Endothelial cell of umbilical vein (primary cell): ENCODE measurements at regions not wholly inside any gene's neighbourhood (a gene's known extent, or its start where the extent isn't known, plus 50 kb on each side); places are given as distances from the start of the nearest gene placed in this dataset.

Experiments
- CTCF ChIP-seq, 2 donors: IDR thresholded peaks; 1 replicate in 1 of 2; 2 replicates in 1 of 2; pipeline ENCODE4 v1.5.1; 2011; ENCODE audit warnings: low read length in 2 of 2, mild to moderate bottlenecking in 2 of 2, moderate library complexity in 2 of 2, control low read depth in 1 of 2, inconsistent platforms in 1 of 2, low read depth in 1 of 2; ENCODE audit not compliant: insufficient read depth in 1 of 2; ENCODE audit errors: extremely low read depth in 1 of 2
- EZH2 ChIP-seq: IDR thresholded peaks from 2 replicates; pipeline ENCODE4 v1.6.1; 2012; ENCODE audit warnings: borderline replicate concordance, low read depth, mild to moderate bottlenecking, moderate library complexity, low read length, inconsistent platforms; ENCODE audit not compliant: severe bottlenecking
- GATA2 ChIP-seq: IDR thresholded peaks from 2 replicates; pipeline ENCODE4 v1.7.0; 2011; ENCODE audit warnings: low read depth, mild to moderate bottlenecking, moderate library complexity, mixed read lengths, low read length; ENCODE audit not compliant: insufficient read length, insufficient read depth
- MAX ChIP-seq: IDR thresholded peaks from 2 replicates; pipeline ENCODE4 v1.6.1; 2011; ENCODE audit not compliant: insufficient read depth, insufficient read length
- POLR2A ChIP-seq: IDR thresholded peaks from 2 replicates; pipeline ENCODE4 v1.6.1; 2012; ENCODE audit warnings: low read depth, mild to moderate bottlenecking, control low read depth, low read length
- POLR2AphosphoS5 ChIP-seq: IDR thresholded peaks from 2 replicates; pipeline ENCODE4 v1.6.1; 2012; ENCODE audit warnings: low read depth, mild to moderate bottlenecking, control low read depth, low read length, moderate library complexity; ENCODE audit not compliant: insufficient read depth

- TF ChIP-seq POLR2A (no peak), POLR2AphosphoS5 (no peak), CTCF (IDR thresholded peaks at IDR 0.05; ENCODE audit: extremely low read depth in 1 of 2, insufficient read depth in 1 of 2, low read depth in 1 of 2, low read length in 2 of 2) (no peak), GATA2 (no peak), EZH2 (no peak), MAX (no peak)
These were observed 154.8 kb upstream of the DAB1 start for GRCh38 chr1:57578680-57579079.
